Common myeloid progenitor, CD34-positive (primary cell): ENCODE measurements at regions not wholly inside any gene's neighbourhood (a gene's known extent, or its start where the extent isn't known, plus 50 kb on each side); places are given as distances from the start of the nearest gene placed in this dataset.

Experiments used
- CTCF ChIA-PET: fragments of 350-600 bp; sonication (Branson Sonifier 250); formaldehyde crosslinking; loops from one replicate; lab custom pipeline; 2021; ENCODE audit warnings: antibody characterized with exemption; lab: Charles Lee
- POLR2A ChIA-PET: fragments of 350-600 bp; sonication (Branson Sonifier 250); formaldehyde crosslinking; loops from one replicate; lab custom pipeline; 2021; ENCODE audit warnings: antibody characterized with exemption; lab: Charles Lee
- DNase-seq, 3 donors: peaks; one replicate each; pipeline versions ENCODE4 v3.0.0 to v3.0.0-alpha.2; 2013
- H3K27ac ChIP-seq, 2 experiments: 1 replicate in 1 of 2; 2 replicates in 1 of 2; pipeline ENCODE4 v1.7.0; 2013; ENCODE audit warnings: inconsistent platforms in 2 of 2, low read length in 2 of 2, mild to moderate bottlenecking in 2 of 2, low read depth in 1 of 2, moderate library complexity in 1 of 2; ENCODE audit not compliant: severe bottlenecking in 2 of 2, insufficient read depth in 1 of 2, poor library complexity in 1 of 2
- H3K27me3 ChIP-seq, 5 experiments: replicated peaks in 2 of 5; 1 replicate in 3 of 5; 2 replicates in 2 of 5; pipeline versions ENCODE4 v1.6.1 to v1.7.0; 2013; ENCODE audit warnings: low read length in 4 of 5, mild to moderate bottlenecking in 2 of 5, moderate library complexity in 2 of 5, inconsistent platforms in 1 of 5; ENCODE audit not compliant: insufficient read depth in 5 of 5, control insufficient read depth in 4 of 5
- H3K36me3 ChIP-seq, 4 experiments: 1 replicate in 2 of 4; 2 replicates in 2 of 4; pipeline versions ENCODE4 v1.6.1 to v1.7.0; 2013; ENCODE audit warnings: low read length in 3 of 4, control low read depth in 1 of 4, mild to moderate bottlenecking in 1 of 4; ENCODE audit not compliant: control insufficient read depth in 4 of 4, insufficient read depth in 4 of 4
- H3K4me1 ChIP-seq, 4 experiments: 1 replicate in 3 of 4; 2 replicates in 1 of 4; pipeline versions ENCODE4 v1.6.1 to v1.7.1; 2013; ENCODE audit warnings: low read length in 3 of 4, mild to moderate bottlenecking in 3 of 4, control low read depth in 1 of 4, inconsistent platforms in 1 of 4, moderate library complexity in 1 of 4; ENCODE audit not compliant: control insufficient read depth in 4 of 4, insufficient read depth in 4 of 4; ENCODE audit errors: control extremely low read depth in 1 of 4
- H3K4me3 ChIP-seq, 7 experiments: 1 replicate in 4 of 7; 2 replicates in 3 of 7; pipeline versions ENCODE4 v1.5.1 to v1.7.0; 2013; ENCODE audit warnings: mild to moderate bottlenecking in 7 of 7, low read length in 6 of 7, moderate library complexity in 6 of 7, inconsistent platforms in 2 of 7, low read depth in 2 of 7, control low read depth in 1 of 7; ENCODE audit not compliant: insufficient read depth in 4 of 7, control insufficient read depth in 1 of 7; ENCODE audit errors: extremely low read depth in 1 of 7
- H3K9me3 ChIP-seq, 5 experiments: 1 replicate in 4 of 5; 2 replicates in 1 of 5; pipeline versions ENCODE4 v1.6.1 to v1.7.1; 2013; ENCODE audit warnings: low read length in 4 of 5, mild to moderate bottlenecking in 2 of 5, inconsistent platforms in 1 of 5, low read depth in 1 of 5, moderate library complexity in 1 of 5; ENCODE audit not compliant: control insufficient read depth in 4 of 5, insufficient read depth in 2 of 5; ENCODE audit errors: control extremely low read depth in 1 of 5
- WGBS: methylation state at CpG from one replicate; pipeline ENCODE4 v1.1.5; 2013; ENCODE audit not compliant: insufficient coverage; 5-methylcytosine and 5-hydroxymethylcytosine counted together

DNA sequence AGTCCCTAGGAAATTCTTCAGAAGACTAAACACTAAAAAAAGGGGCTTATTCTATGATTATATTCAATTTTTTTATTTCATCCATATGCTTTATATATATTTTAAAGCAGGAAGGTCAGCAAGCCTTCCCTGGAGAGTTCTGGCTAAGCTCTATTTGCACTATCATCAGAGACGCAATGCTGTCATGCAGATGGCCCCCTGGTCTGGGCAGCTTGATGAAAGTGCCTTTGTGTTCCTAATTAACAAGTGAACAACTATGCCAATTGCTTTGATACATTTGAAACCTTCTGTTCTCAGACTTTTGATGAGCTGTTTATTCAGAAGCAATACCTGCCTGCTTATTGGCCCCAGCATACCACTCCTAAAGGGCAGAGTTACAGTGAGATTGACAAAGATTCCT lies 1344.6 kb downstream of the OLFM4 start:
- whole genome bisulfite sequencing = no CpG with 5 or more reads among the region's 1 CpG
- ChIA-PET CTCF (no interaction called here), POLR2A (no interaction called here)
- no peaks in the 10 kb centered on the region for H3K27me3 ChIP-seq
- no peaks in the 10 kb centered on the region for H3K4me1 ChIP-seq
- no peak overlapping the region for H3K4me3 ChIP-seq
- H3K36me3 ChIP-seq = no peaks in the 10 kb centered on the region
- no peak for DNase-seq
- no peak overlapping the region for H3K27ac ChIP-seq
- H3K9me3 ChIP-seq = no peaks in the 10 kb centered on the region

DNA sequence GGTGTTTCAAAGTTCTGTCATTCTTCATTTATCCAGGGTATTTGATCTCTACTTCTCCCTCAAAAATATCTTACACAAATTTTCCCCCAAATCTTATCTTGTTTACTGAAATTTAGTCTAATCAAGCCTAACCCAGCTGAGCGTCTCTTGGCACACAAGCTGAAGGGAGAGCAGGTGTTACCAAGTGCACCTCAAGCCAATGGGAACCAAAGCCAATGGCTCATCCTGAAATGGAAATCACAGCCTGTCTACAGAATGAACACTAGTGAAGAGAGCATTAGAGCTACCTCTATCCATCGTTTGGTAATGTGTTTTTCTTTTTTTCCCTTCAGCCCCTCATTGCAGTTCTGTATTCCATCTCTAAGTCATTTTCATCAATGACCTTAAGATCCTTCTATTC lies 1350.8 kb downstream of the OLFM4 start:
- H3K4me3 ChIP-seq = no peak overlapping the region
- H3K27me3 ChIP-seq = no peaks in the 10 kb centered on the region
- H3K36me3 ChIP-seq = no peaks in the 10 kb centered on the region
- POLR2A ChIA-PET = no interaction called here
- DNase-seq = no peak
- peaks cover 0 to 2% (median 0%) of the 10 kb centered on the region in 5 experiments for H3K9me3 ChIP-seq
- no peaks in the 10 kb centered on the region for H3K4me1 ChIP-seq
- 100% methylated on average over 1 of the region's 2 CpGs for WGBS
- CTCF ChIA-PET = no interaction called here
- no peak overlapping the region for H3K27ac ChIP-seq

DNA sequence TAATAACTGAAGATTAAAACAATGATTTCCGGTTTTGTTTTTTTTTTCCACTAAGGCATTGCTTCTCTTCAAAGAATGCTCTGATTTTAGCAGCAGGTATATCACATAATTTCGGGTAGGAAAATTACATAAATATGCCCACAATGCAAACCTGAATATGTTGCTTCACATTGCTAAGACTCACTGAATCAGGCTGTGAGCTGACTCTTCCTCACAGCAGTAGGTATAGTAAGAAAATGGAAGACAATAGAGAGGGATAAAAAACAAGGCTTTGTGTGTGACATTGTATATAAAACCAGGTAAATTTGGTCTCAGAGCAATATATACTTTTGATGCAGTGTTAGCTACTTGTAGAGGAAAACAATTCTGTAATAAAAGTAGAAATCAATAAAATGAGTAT lies 1355.0 kb downstream of the OLFM4 start:
- CTCF ChIA-PET = no interaction called here
- H3K4me3 ChIP-seq = no peak overlapping the region
- POLR2A ChIA-PET = no interaction called here
- no peak overlapping the region for H3K27ac ChIP-seq
- no peaks in the 10 kb centered on the region for H3K4me1 ChIP-seq
- WGBS = no CpG with 5 or more reads among the region's 2 CpGs
- DNase-seq = no peak
- H3K36me3 ChIP-seq = no peaks in the 10 kb centered on the region
- H3K9me3 ChIP-seq = peaks cover 0 to 2% (median 0%) of the 10 kb centered on the region in 5 experiments
- H3K27me3 ChIP-seq = no peaks in the 10 kb centered on the region

DNA sequence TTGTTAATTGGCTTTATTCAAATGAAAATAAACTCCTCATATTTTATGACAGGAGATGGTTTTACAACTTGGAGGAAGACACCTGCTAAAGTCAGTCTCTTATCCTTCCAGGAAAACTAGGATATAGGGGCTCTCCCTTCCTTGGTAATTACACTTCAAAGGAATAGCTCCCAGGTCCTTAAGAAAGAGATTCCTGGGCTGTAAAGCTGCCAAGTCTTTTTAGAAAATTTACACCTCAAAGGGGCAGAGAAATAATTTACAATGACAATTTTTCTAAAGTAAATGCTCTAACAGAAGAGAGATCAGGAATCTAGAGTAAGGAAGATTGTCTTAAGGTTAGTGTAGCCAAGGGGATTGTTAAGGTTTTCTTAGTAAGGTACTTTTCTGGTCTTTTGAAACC lies 1359.0 kb downstream of the OLFM4 start:
- H3K4me1 ChIP-seq = no peaks in the 10 kb centered on the region
- no peak overlapping the region for H3K4me3 ChIP-seq
- H3K27me3 ChIP-seq = no peaks in the 10 kb centered on the region
- no peak overlapping the region for H3K27ac ChIP-seq
- H3K9me3 ChIP-seq = no peaks in the 10 kb centered on the region
- ChIA-PET POLR2A (no interaction called here), CTCF (no interaction called here)
- H3K36me3 ChIP-seq = no peaks in the 10 kb centered on the region
- no peak for DNase-seq

DNA sequence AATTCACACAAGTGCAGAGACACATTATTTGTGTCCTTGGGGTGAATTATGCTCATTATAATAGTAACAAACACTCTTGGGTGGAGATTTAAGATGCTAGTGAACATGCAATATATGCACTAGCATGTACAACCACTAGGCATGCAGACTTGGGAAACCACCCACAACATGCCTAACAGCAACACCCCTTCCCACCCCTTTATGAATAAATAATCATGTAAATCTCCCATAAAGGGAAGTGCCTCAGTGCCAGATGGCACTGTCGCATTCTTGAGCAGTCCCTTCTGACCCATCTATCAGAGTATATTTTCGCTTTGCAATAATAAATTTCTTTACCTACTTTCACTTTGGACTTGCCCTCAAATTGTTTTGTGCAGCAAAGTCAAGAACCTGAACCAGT lies 1362.2 kb downstream of the OLFM4 start:
- Histone ChIP-seq H3K4me1 (no peaks in the 10 kb centered on the region), H3K27ac (no peak overlapping the region), H3K4me3 (no peak overlapping the region), H3K27me3 (no peaks in the 10 kb centered on the region), H3K9me3 (no peaks in the 10 kb centered on the region), H3K36me3 (no peaks in the 10 kb centered on the region)
- ChIA-PET CTCF (no interaction called here), POLR2A (no interaction called here)
- DNase-seq = no peak
- WGBS = 80% methylated on average over 1 of the region's 2 CpGs

DNA sequence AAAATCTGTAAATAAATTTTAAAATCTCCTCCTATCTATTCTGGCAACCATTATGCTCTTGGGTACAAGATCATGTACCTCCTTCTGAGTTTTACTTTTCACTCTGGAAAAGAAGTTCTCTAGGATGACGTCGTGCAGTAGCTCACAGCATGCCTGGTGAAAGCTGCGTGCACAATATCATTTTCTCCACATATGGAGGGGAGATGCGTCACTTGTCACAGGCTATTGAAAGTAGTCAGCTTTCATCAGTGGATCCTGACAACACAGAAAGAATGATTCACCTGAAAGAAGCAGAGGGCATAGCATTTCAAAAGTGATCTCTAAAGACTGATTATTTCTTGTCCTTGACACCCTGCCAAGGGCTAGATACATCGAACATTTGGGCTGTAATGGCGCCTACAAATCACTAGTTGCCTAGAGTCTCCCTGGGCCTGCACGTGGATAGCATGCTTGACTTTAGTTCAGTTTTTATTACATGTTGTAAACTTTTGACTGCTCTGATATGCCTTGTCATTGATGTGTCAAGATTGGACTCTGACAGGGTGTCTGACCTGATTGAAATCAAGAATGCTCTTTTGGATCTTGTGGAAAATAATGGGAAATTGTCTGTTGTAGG lies 1365.6 kb downstream of the OLFM4 start:
- POLR2A ChIA-PET = no interaction called here
- Histone ChIP-seq H3K27me3 (no peaks in the 10 kb centered on the region), H3K4me3 (no peak overlapping the region), H3K9me3 (no peaks in the 10 kb centered on the region), H3K36me3 (no peaks in the 10 kb centered on the region), H3K27ac (no peak overlapping the region), H3K4me1 (no peaks in the 10 kb centered on the region)
- CTCF ChIA-PET = no interaction called here
- 91% methylated on average over 6 of the region's 7 CpGs for WGBS
- DNase-seq = no peak

DNA sequence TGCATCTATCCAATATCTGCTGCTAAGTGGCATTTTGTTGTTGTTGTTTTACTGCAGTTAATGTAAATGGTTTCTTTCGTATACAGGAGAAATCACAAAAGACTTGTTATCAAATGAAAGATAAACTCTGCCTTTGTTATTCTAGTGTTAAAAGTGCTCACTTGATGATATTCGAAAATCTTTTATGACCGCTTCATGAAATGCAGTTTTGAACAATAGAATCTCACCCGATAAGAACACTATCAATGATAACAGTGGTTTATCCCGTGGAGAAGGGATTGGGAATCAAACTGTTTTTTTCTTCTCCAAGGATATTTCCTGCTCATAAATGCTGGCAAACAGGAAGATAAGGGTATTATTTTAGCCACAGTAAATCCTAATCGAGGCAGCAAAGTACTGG lies 1366.3 kb downstream of the OLFM4 start:
- no peaks in the 10 kb centered on the region for H3K36me3 ChIP-seq
- WGBS = 87% methylated on average over 6 of the region's 6 CpGs
- H3K9me3 ChIP-seq = no peaks in the 10 kb centered on the region
- no peak overlapping the region for H3K4me3 ChIP-seq
- ChIA-PET CTCF (no interaction called here), POLR2A (no interaction called here)
- no peaks in the 10 kb centered on the region for H3K4me1 ChIP-seq
- H3K27me3 ChIP-seq = no peaks in the 10 kb centered on the region
- no peak overlapping the region for H3K27ac ChIP-seq
- no peak for DNase-seq
